ENCODE measurements at regions not wholly inside any gene's neighbourhood (a gene's known extent, or its start where the extent isn't known, plus 50 kb on each side); places are given as distances from the start of the nearest gene placed in this dataset.
A peak's percentile ranks its signal among the peaks of the same experiment; 100 is the strongest.
"Not testable (repeated sequence)": the region's sequence is repeated elsewhere in the genome, so short reads cannot be mapped to it uniquely, and the experiment has no call there.

GRCh38 chr1:208349694-208350330 is 105.6 kb upstream of the PLXNA2 start:
- no peak for FAIRE-seq

GRCh38 chr1:208350815-208351214 is 106.6 kb upstream of the PLXNA2 start:
- FAIRE-seq: peak; percentile 15

GRCh38 chr1:208351838-208352237 is 107.7 kb upstream of the PLXNA2 start:
- no peak for FAIRE-seq

GRCh38 chr1:208353797-208354196 is 109.6 kb upstream of the PLXNA2 start:
- FAIRE-seq: not testable (repeated sequence)

GRCh38 chr1:208357644-208358507 is 113.7 kb upstream of the PLXNA2 start:
- FAIRE-seq: no peak

GRCh38 chr1:208358651-208359050 is 114.5 kb upstream of the PLXNA2 start:
- FAIRE-seq: no peak

- FAIRE-seq: no peak
Observed at GRCh38 chr1:208362011-208362410, 117.8 kb upstream of the PLXNA2 start.

GRCh38 chr1:208366559-208366958 is 122.4 kb upstream of the PLXNA2 start:
- no peak for FAIRE-seq

- no peak for FAIRE-seq
Observed at GRCh38 chr1:208369045-208369444, 124.9 kb upstream of the PLXNA2 start.

- no peak for FAIRE-seq
Observed at GRCh38 chr1:208369658-208370057, 125.5 kb upstream of the PLXNA2 start.

GRCh38 chr1:208374391-208374941 is 130.3 kb upstream of the PLXNA2 start:
- FAIRE-seq: no peak

- FAIRE-seq: no peak
Observed at GRCh38 chr1:208381481-208381880, 137.3 kb upstream of the PLXNA2 start.

GRCh38 chr1:208387908-208388811 is 144.0 kb upstream of the PLXNA2 start:
- FAIRE-seq: no peak

- FAIRE-seq: no peak
Observed at GRCh38 chr1:208393416-208393815, 149.2 kb upstream of the PLXNA2 start.

GRCh38 chr1:208393826-208394225 is 149.6 kb upstream of the PLXNA2 start:
- no peak for FAIRE-seq

- no peak for FAIRE-seq
Observed at GRCh38 chr1:208397286-208397685, 153.1 kb upstream of the PLXNA2 start.

GRCh38 chr1:208405014-208405413 is 160.8 kb upstream of the PLXNA2 start:
- no peak for FAIRE-seq

GRCh38 chr1:208409176-208409575 is 165.0 kb upstream of the PLXNA2 start:
- no peak for FAIRE-seq

GRCh38 chr1:208410409-208410808 is 166.2 kb upstream of the PLXNA2 start:
- FAIRE-seq: no peak

GRCh38 chr1:208413006-208413405 is 168.8 kb upstream of the PLXNA2 start:
- FAIRE-seq: no peak

- FAIRE-seq: no peak
Observed at GRCh38 chr1:208418667-208419066, 174.5 kb upstream of the PLXNA2 start.

GRCh38 chr1:208419746-208420420 is 175.7 kb upstream of the PLXNA2 start:
- no peak for FAIRE-seq
